ACHN (cell line): ENCODE measurements at regions not wholly inside any gene's neighbourhood (a gene's known extent, or its start where the extent isn't known, plus 50 kb on each side); places are given as distances from the start of the nearest gene placed in this dataset.
"Not testable (repeated sequence)": the region's sequence is repeated elsewhere in the genome, so short reads cannot be mapped to it uniquely, and the experiment has no call there.

Source experiments
- DNase-seq: peaks from one replicate; pipeline ENCODE4 v3.0.0-alpha.2; 2015
- in situ Hi-C: cut with HindIII; loops from 2 replicates; pipeline ENCODE4 v1.10.0; 2017; ENCODE audit warnings: low sequenced_read_pairs, low pct_ligation_motif_present, low pct_unique_long_range_greater_than_20kb

DNA sequence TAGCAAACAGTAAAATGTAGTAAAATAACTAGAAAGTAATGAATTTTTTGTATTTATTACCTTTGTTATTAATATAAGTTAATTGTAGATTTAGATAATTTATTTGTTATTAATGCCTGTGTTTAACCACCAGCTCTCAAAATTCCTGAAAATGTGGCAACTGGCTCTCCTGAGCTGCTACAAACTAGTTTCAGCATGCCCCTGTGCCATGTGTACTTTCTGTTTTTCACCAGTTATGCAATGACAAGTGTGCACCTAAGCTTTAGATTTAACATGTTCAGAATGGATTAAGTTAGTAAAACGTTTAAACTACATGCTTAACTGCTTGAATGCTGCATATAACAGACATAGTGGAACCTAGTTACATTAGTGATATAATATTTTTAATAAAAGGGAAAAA lies 88.1 kb downstream of the POSTN start:
- no peak for DNase-seq
- in situ Hi-C loops: no loop called here

DNA sequence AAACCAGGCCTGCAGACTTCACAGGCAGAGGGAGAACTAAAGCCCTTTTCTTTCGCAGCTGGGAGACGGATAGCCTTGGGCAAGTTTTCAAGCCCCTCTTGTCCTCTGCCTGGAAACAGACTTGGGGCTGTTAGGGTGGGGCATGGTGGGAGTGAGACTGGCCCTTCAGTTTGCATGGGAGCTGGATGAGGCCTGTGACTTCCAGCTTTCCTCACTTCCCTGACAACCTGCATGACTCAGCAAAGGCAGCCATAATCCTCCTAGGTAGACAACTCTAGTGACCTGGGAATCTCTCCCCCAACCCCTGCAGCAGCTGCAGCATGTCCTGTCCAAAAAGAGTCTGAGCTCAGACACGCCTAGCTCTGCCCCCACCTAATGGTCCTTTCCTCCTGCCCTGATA lies 93.0 kb downstream of the POSTN start:
- in situ Hi-C loops: no loop called here

DNA sequence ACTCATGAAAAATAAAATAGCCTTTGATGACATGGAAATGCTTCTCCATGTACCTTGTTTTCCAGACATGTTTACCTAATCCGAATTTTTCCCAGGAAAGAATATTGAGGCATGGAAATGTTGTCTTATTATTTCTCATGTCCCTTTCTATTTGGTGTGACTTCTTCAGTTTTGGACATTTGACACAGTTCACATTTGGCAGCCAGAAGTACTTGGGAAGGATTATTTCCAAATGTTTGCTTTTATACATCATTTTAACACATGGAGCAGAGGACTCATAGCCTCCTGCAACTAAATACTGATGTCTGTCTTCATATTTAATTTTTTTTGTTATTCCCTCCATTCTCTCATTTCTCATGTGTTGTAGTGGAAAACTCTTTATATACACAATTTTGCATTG lies 94.3 kb downstream of the POSTN start:
- no peak for DNase-seq
- in situ Hi-C loops: no loop called here

More for the DNA sequence above, 93.0 kb downstream of the POSTN start:
- no peak for DNase-seq

DNA sequence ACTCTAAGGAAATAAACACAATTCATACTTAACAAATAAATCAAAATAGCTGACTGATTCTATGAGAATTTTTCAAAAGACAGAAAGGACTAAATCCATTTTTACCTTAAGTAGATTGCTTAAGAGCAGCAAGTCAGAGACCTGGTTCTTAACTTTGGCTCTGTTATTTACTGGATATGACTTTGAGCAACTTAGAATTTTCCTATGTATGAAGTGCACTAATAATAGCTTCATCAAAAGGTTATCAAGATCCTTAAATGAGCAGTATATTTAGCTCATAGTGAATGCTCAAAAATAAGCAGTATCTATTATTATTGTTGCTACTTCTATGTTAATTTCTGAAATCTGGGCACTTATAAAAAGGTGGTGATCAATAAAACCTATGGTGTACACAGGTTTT lies 95.3 kb downstream of the POSTN start:
- DNase-seq: no peak
- in situ Hi-C loops: no loop called here

DNA sequence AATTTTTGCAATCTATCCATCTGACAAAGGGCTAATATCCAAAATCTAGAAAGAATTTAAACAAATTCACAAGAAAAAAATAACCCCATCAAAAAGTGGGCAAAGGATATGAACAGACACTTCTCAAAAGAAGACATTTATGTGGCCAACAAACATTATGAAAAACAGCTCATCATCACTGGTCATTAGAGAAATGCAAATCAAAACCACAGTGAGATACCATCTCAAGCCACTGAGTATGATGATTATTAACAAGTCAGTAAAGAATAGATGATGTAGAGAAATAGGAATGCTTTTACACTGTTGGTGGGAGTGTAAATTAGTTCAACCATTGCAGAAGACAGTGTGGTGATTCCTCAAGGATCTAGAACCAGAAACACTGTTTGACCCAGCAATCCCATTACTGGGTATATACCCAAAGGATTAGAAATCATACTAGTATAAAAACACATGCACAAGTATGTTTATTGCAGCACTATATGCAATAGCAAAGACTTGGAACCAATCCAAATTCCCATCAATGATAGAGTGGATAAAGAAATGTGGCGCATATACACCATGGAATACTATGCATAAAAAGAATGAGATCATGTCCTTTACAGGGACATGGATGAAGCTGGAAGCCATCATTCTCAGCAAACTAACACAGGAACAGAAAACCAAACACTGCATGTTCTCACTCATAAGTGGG lies 96.1 kb downstream of the POSTN start:
- DNase-seq, in situ Hi-C loops: not testable (repeated sequence)

DNA sequence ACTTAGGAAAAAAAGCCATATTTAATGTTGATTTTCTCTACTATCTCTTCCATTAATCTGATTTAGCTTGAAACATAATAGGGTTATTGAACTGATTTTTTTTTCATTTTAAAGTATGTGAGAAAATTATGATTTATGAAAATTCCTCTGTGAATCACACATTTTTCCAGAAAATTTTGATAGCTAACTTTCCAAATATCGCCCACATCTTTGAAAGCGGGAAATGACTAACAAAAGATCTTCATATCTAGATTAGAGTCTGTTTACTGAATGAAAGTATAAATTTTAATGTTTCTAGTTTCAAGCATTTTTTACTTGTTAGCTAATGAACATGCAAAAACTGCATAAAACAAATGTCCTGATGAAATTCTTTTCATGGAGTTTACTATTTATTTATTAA lies 97.4 kb downstream of the POSTN start:
- in situ Hi-C loops: no loop called here

DNA sequence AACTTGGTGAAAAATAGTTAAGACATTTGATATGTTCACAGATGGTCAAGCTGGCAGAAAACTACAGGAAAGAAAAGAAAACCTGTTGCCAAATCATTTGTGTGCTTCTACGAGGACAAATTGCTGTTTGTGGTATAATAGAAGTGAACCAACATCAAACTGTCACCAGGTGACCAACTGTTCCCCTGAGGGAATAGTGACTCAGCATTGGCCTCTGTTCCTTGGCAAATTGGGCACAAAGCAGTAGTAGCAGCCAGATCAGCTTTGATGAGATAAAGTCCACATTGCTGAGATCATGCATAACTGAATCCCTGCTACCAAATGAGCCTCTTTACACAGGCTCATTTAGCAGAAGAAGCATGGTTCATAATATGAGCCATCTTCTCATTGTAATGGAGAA lies 103.5 kb downstream of the POSTN start:
- no peak for DNase-seq
- in situ Hi-C loops: no loop called here

More for the DNA sequence above, 97.4 kb downstream of the POSTN start:
- DNase-seq: no peak

DNA sequence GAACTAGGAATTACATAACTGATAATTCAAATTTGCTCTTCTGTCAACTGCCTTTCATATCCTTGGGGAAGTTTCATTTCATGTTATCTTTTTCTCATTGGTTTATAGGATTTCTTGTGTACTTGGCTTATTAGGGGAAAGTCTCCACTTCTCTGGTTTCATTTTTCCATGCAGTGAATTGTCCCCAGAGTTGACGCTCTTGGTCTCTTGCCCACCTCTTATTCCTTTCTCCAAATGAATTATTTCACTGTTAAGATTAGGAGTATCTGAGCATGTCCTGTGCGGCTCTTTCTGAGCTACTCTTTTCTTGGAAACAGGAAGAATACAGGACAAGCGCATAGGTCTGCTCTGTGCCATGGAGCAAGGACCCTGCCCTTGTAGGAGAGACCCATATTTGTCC lies 104.8 kb downstream of the POSTN start:
- in situ Hi-C loops: no loop called here
- DNase-seq: no peak

DNA sequence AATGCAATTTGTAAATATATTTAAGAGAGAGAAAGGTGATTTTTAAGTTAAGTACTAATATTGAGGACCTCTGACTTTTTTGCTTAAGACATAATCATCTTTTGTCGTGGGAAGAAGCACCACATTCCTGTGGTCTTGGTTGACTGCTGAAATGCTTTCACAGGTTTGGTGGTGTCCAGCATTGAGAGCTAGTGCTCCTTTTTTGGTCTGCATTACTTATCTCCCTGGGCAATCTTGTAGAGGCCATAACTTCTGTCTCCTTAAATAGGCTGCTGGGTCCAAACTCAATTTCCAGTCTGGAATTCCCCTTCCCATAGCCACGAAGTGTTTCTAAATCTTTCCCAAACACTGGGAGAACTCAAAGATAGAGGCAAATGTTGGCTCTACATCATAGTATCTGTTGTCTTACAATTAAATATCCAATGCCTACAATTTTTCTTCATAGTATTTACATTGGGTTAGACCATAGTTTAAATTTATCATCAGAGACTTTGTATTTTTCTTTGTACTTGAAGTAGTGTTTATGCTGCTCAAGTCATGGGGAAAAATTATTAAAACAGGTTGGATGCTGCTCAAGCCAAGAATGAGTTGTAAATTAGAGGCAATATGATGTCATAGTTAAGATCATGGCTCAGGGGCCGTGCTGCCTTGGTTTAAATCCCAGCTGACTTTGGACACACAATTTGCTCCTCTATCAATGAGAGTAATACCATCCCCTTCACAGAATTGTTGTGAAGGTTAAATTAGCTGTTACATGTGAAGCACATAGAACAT lies 105.6 kb downstream of the POSTN start:
- no peak for DNase-seq
- in situ Hi-C loops: no loop called here

DNA sequence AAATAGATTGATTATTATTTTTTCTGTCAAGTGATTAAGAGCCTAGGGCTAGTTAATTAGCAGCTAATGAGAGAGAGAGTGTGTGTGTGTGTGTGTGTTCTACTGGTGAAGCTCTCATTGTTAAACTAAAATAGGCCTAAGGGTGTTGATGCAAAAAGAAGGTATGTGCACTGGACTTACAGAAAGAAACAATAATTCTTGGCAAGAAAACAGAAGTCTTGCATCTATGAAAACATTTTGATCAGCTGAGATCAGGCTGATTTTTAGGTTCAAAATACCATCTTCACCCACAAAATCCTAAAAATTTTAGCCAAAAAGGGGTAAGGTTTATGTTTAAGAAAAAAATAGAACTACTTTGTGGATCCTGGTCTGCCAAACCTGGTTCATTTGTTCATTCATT lies 106.5 kb downstream of the POSTN start:
- DNase-seq: no peak
- in situ Hi-C loops: no loop called here

DNA sequence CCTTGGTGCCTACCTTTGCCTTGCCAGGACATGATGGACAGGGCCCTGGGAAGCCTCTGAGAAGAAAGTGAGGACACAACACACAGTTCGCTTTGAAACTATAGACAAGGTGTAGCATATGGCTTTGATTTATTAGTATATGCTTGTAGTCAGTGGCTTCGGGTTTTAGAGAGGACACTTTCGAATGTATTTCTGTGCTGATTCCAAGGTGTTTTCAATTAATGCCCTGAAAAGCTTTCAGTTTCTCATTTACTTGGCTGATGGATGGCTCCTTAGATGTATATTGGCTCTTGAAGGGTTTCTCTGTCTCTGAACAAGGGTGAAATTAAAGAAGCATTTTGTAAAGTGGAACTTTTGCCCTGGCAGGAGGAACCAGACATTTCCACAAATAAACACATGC lies 106.9 kb downstream of the POSTN start:
- in situ Hi-C loops: no loop called here
- no peak for DNase-seq

DNA sequence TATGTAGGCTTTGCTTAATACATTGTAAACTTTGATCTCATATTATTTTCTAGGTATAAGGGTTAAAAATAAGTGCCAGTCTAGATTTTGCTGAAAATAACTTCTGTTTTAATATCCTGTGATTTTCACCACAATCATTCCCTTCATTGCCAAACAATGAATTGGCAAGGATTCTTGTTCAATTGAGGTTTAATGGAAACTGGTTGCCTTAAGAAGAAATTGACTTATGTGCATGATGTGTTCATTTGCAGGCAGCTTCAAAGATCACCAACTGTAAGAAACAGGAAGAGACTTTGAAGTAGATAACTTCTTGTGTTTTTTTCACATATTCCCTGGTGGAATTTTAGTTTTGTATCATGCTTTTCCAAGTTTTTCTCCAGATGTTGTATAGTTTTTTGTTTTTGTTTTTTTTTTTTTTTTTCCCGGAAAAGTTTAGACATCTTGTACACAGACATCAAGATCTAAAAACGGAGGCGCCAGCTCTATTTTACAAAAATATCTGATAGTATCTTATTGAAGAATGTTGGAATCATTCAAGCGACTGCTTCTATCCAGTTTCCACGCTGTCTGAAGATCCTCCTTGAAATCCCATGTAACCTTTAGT lies 108.3 kb downstream of the POSTN start:
- in situ Hi-C loops: no loop called here

DNA sequence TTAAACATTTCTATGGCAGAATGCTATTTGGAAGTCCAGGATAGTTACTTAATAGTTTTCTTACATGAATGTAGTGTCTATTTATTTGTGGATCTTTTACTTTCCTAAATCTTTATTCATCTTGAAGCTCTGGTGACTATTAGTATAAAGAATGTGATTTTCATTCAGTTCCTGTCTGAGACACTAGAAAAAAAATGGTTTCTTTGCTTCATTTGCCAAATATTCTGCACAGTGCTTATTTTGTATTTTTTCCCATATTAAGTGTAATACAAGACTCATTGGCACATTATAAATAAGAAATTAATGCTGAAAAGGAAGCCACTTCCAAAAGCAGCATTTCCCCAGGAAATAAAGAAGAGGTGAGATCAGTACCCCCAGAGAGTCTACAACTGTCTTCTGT lies 109.8 kb downstream of the POSTN start:
- in situ Hi-C loops: no loop called here
- no peak for DNase-seq

More for the DNA sequence above, 108.3 kb downstream of the POSTN start:
- no peak for DNase-seq

DNA sequence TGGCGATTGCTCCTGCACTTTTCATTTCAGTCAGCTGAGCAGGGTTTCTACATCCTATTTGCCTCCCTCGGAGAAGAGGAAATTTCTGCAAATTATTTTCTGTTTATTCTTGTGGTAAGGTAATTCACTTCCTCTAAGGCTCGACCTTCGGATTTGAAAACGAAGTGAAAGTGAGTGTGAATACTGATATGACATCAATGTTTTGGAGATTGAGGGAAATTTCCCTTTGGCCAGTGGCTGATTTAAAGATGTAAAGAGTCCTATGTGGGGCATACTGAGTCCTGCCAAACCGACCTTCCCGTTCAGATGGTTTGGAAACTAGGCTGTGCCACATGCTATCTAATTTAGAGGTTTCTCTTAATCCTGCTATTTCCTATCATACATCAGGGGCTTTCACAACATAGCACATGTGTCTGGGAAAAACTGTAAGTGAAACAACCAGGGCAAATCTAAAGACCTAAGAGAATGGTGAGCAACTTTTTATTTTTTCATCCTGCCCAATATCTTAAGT lies 112.3 kb downstream of the POSTN start:
- no peak for DNase-seq
- in situ Hi-C loops: no loop called here

DNA sequence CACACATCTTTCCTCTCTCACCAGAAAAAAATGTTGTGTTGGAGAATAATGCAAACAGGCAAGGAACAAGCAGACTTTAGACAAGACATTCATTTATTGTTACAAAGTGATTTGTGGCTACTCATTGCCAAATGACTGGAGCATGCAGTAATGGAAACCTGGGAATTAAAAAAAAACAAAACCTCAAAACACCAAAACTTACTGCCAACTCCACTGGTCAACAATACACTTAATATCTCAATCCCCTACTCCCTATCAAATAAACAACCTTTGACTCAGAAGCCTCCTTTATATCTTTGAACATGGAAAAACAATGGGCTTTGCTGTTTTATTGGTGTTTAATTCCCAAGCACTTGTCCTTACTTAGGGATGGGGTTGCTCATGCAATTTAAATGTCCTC lies 112.8 kb downstream of the POSTN start:
- no peak for DNase-seq
- in situ Hi-C loops: no loop called here

DNA sequence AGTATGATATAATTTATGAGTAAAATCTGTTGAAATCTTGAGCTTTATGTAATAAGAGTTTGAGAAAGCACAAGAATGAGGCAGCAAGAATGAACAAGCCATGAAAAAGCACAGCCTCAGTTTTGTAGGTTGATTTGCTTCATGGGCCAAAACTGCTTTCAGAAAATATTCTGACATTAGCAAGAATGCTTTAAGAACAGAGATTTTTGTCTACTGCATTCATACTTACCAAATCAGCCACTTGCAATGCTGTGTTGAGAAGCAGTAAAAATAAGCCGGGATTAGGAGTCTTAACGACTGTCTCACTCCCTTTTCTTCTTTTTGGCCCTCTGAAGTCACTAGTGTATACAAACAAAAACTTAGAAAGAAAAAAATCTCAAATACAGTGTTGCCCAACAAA lies 114.5 kb downstream of the POSTN start:
- DNase-seq: no peak
- in situ Hi-C loops: no loop called here

DNA sequence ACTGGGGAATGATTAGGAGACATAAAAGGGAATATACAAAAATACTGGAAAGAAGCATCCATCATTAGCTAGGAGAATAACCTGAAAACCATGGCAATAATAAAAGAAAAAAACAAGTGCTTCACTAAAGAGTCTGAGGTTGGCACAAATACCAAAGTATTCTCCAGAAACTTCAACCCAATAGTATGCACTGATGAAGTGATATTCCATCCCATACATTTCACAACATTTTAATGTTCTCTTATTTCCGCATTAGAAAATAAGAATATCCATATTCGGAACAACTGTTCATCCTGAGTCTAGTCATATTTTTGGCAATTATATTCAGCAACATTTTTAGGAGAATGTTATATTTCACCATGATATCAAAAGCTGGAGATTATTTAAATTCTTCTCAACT lies 116.2 kb downstream of the POSTN start:
- DNase-seq: no peak
- in situ Hi-C loops: no loop called here

DNA sequence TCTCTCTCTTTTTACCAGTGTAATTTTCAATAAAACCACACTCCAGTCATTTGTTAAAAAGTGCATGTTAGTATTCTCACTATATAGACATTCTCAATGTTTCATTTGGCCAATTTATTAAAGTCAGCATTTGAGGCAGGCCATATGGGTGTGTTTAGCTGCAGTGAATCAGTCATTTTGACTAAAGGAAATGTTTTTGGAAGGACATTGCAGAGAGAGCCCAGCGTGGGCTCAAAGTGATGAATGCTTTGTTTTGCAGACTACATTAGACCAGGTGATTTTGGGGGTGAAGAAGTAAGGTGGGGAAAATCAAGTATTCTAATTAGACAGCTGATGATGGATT lies 116.7 kb downstream of the POSTN start:
- in situ Hi-C loops: no loop called here
- no peak for DNase-seq

DNA sequence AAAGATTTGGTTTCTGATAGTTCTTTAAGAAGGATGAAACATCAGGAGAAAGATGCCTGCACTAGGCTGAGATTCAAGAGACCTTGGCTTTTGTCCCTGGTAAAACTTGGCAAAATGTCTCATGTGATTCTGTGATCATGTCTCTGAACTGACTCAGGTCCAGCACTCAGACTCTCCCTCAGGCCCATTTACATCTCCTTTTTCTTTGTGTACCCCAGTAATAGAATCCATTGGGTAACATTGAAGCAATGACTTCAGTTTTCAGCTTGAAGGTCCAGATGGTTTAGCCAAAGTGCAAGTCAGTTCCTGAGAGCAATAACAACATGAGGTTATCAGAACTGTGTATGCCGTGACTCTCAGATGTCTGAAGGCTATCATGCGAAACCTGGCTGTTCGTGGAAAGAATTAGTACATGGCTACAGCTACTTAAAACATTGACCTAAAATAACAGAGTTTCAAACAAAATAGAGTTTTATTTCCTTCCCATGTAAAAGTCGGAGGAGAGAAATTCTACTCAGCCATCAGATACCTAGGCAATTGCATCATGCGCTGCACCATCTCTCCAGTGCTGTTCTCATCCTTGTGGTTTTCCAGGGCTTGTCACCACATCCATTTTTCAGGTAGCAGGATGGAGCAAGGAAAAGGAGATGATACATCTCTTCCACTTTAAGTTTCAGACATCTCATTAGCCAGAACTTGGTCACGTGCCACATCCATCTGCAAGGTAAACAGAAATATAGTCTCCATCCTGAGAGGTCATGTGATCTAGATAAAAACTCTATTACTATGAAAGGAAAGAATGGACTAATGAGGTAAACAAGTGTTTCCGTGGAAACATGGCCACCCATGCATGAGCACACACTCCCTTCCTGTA lies 117.3 kb downstream of the POSTN start:
- no peak for DNase-seq
- in situ Hi-C loops: no loop called here
